Neural cell (in vitro differentiated cells): ENCODE measurements at regions not wholly inside any gene's neighbourhood (a gene's known extent, or its start where the extent isn't known, plus 50 kb on each side); places are given as distances from the start of the nearest gene placed in this dataset.

Source experiments
- H2AFZ ChIP-seq: fragments of 200-600, 300-800 bp; sonication (generic), shearing (Covaris generic); 2 replicates; pipeline ENCODE4 v1.6.0; 2014; ENCODE audit warnings: low read depth, mild to moderate bottlenecking, antibody characterized with exemption, low read length, moderate library complexity
- H3F3A ChIP-seq: fragments of 200-600 bp; shearing (Covaris generic); 2 replicates; pipeline ENCODE4 v1.6.1; 2016; ENCODE audit warnings: mild to moderate bottlenecking, moderate library complexity, mixed read lengths, antibody characterized with exemption, low read length; ENCODE audit not compliant: insufficient read depth, poor library complexity, severe bottlenecking
- H3K27ac ChIP-seq: fragments of 200-600, 300-800 bp; sonication (generic), shearing (Covaris generic); 2 replicates; pipeline ENCODE4 v1.5.1; 2014; ENCODE audit warnings: mild to moderate bottlenecking, low read length, moderate library complexity
- H3K27me3 ChIP-seq: fragments of 300-800, 200-600 bp; sonication (generic), shearing (Covaris generic); 2 replicates; pipeline ENCODE4 v1.6.0; 2014; ENCODE audit warnings: mild to moderate bottlenecking, low read depth, low read length, moderate library complexity; ENCODE audit not compliant: insufficient read depth
- H3K36me3 ChIP-seq: fragments of 300-800, 200-600 bp; sonication (generic), shearing (Covaris generic); 2 replicates; pipeline ENCODE4 v1.5.1; 2014; ENCODE audit warnings: mild to moderate bottlenecking, antibody characterized with exemption, low read length, moderate library complexity; ENCODE audit not compliant: insufficient read depth
- H3K4me2 ChIP-seq: fragments of 300-800, 200-600 bp; sonication (generic), shearing (Covaris generic); 2 replicates; pipeline ENCODE4 v1.6.0; 2014; ENCODE audit warnings: mild to moderate bottlenecking, low read length
- H3K4me3 ChIP-seq: fragments of 300-800, 200-600 bp; sonication (generic), shearing (Covaris generic); 2 replicates; pipeline ENCODE4 v1.5.1; 2014; ENCODE audit warnings: mild to moderate bottlenecking, low read length, moderate library complexity
- H3K79me2 ChIP-seq: fragments of 200-600 bp; shearing (Covaris generic); replicated peaks from 2 replicates; pipeline ENCODE4 v1.6.0; 2014; ENCODE audit warnings: mild to moderate bottlenecking, low read length, moderate library complexity; ENCODE audit not compliant: insufficient read depth
- H3K9ac ChIP-seq: fragments of 300-800, 200-600 bp; sonication (generic), shearing (Covaris generic); 2 replicates; pipeline ENCODE4 v1.6.1; 2016; ENCODE audit warnings: mild to moderate bottlenecking, low read length, mixed read lengths
- H3K9me2 ChIP-seq: fragments of 200-600 bp; shearing (Covaris generic); 2 replicates; pipeline ENCODE4 v1.6.1; 2016; ENCODE audit warnings: mild to moderate bottlenecking, low read length, mixed read lengths; ENCODE audit not compliant: insufficient read depth
- H3K9me3 ChIP-seq: fragments of 200-600, 300-800 bp; sonication (generic), shearing (Covaris generic); 2 replicates; pipeline ENCODE4 v1.6.1; 2016; ENCODE audit warnings: mild to moderate bottlenecking, mixed run types, low read length, moderate library complexity, mixed read lengths
- H4K20me1 ChIP-seq: fragments of 200-600 bp; shearing (Covaris generic); 2 replicates; pipeline ENCODE4 v1.6.1; 2016; ENCODE audit warnings: mild to moderate bottlenecking, mixed run types; ENCODE audit not compliant: insufficient read depth
- CTCF ChIP-seq: fragments of 450-650 bp; IDR thresholded peaks from 2 replicates; pipeline ENCODE4 v1.5.1; 2014; ENCODE audit warnings: antibody characterized with exemption, mild to moderate bottlenecking, moderate library complexity; ENCODE audit not compliant: poor library complexity, severe bottlenecking
- EP300 ChIP-seq: fragments of 450-650 bp; conservative IDR thresholded peaks from 2 replicates; pipeline ENCODE4 v1.6.1; 2014; ENCODE audit warnings: antibody characterized with exemption, mild to moderate bottlenecking, moderate library complexity; ENCODE audit not compliant: poor library complexity, severe bottlenecking
- EZH2 ChIP-seq: fragments of 200-600, 300-800 bp; shearing (Covaris generic), sonication (generic); IDR thresholded peaks from 2 replicates; pipeline ENCODE4 v1.6.1; 2014; ENCODE audit warnings: antibody characterized with exemption, low read length, borderline replicate concordance, mild to moderate bottlenecking; ENCODE audit not compliant: insufficient read depth, poor library complexity, severe bottlenecking
- MXI1 ChIP-seq: fragments of 450-650 bp; conservative IDR thresholded peaks from 2 replicates; pipeline ENCODE4 v1.6.1; 2014; ENCODE audit warnings: antibody characterized with exemption, mild to moderate bottlenecking; ENCODE audit not compliant: poor library complexity, severe bottlenecking
- POLR2AphosphoS5 ChIP-seq: IDR thresholded peaks from 2 replicates; pipeline ENCODE4 v1.6.1; 2012
- RAD21 ChIP-seq: fragments of 450-650 bp; conservative IDR thresholded peaks from 2 replicates; pipeline ENCODE4 v1.6.1; 2014; ENCODE audit warnings: antibody characterized with exemption, mild to moderate bottlenecking, moderate library complexity
- REST ChIP-seq: IDR thresholded peaks from 2 replicates; pipeline ENCODE4 v1.6.1; 2012; ENCODE audit warnings: borderline replicate concordance
- SMC3 ChIP-seq: fragments of 450-650 bp; conservative IDR thresholded peaks from 2 replicates; pipeline ENCODE4 v1.6.1; 2014; ENCODE audit warnings: antibody characterized with exemption, mild to moderate bottlenecking, moderate library complexity; ENCODE audit not compliant: poor library complexity
- TAF1 ChIP-seq: IDR thresholded peaks from 2 replicates; pipeline ENCODE4 v1.6.1; 2012; ENCODE audit warnings: low read depth

- Histone ChIP-seq H3K36me3 (no peaks in the 10 kb centered on the region), H2AFZ (peak overlapping the region; percentile 66), H3K4me2 (peak overlapping the region; percentile 36), H3K9ac (peak overlapping the region; percentile 61), H4K20me1 (no peaks in the 10 kb centered on the region), H3K4me3 (peak overlapping the region; percentile 48), H3K79me2 (no peaks in the 10 kb centered on the region), H3K27ac (peak overlapping the region; percentile 95), H3K9me3 (no peaks in the 10 kb centered on the region), H3K9me2 (no peaks in the 10 kb centered on the region), H3F3A (peaks cover 6% of the 10 kb centered on the region), H3K27me3 (no peaks in the 10 kb centered on the region)
- TF ChIP-seq POLR2AphosphoS5 = peak; percentile 5
- peak; percentile 64 for TF ChIP-seq REST
- TF ChIP-seq EZH2 = no peak
- TF ChIP-seq EP300 = peak; percentile 17
Measured at GRCh38 chr1:22350924-22351767, 100.5 kb upstream of the ZBTB40 start.

GRCh38 chr1:22351768-22352080 is 99.9 kb upstream of the ZBTB40 start:
- H3K27me3 ChIP-seq = no peaks in the 10 kb centered on the region
- peak overlapping the region; percentile 95 for H3K27ac ChIP-seq

More at GRCh38 chr1:22351768-22352080, 99.9 kb upstream of the ZBTB40 start:
- Histone ChIP-seq H3K36me3 (no peaks in the 10 kb centered on the region), H3F3A (peaks cover 6% of the 10 kb centered on the region), H3K4me3 (peak overlapping the region; percentile 48), H3K9me3 (no peaks in the 10 kb centered on the region), H4K20me1 (no peaks in the 10 kb centered on the region), H3K9ac (peak overlapping the region; percentile 61), H3K4me2 (no peak overlapping the region), H3K79me2 (no peaks in the 10 kb centered on the region), H3K9me2 (no peaks in the 10 kb centered on the region), H2AFZ (peak overlapping the region; percentile 66)
- no peak for TF ChIP-seq POLR2AphosphoS5
- no peak for TF ChIP-seq RAD21
- TF ChIP-seq EZH2 = no peak
- TF ChIP-seq SMC3 = no peak
- no peak for TF ChIP-seq CTCF
- TF ChIP-seq MXI1 = no peak
- no peak for TF ChIP-seq TAF1
- no peak for TF ChIP-seq EP300
- TF ChIP-seq REST = no peak
